ENCODE measurements at regions not wholly inside any gene's neighbourhood (a gene's known extent, or its start where the extent isn't known, plus 50 kb on each side); places are given as distances from the start of the nearest gene placed in this dataset.

DNA sequence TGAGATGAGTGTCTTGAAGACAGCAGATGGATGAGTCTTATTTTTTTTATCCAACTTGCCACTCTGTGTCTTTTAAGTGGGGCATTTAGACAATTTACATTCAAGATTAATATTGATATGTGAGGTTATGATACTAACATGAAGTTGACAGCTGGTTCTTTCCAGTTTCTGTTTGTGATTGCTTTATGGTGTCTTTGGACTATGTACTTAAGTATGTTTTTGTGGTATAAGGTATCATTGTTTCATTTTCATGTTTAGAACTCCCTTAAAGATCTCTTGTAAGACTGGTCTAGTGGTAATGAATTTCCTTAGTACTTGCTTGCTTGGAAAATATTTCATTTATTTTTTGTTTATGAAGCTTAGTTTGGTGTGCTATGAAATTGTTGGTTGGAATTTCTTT is 550.3 kb upstream of the NOVA1 start:
- no peak overlapping the region for H3K4me3 ChIP-seq (ENCODE audit: low read length)
- no peak for DNase-seq (ENCODE audit: low read depth, low spot score)

GRCh38 chr14:27164139-27164538 is 566.3 kb upstream of the NOVA1 start:
- DNase-seq (ENCODE audit: low read depth, low spot score) = no peak
- no peak overlapping the region for H3K4me3 ChIP-seq (ENCODE audit: low read length)

GRCh38 chr14:27175489-27175888 is 577.7 kb upstream of the NOVA1 start:
- no peak overlapping the region for H3K4me3 ChIP-seq (ENCODE audit: low read length)
- DNase-seq (ENCODE audit: low read depth, low spot score) = no peak

GRCh38 chr14:27181333-27181732 is 583.5 kb upstream of the NOVA1 start:
- DNase-seq (ENCODE audit: low read depth, low spot score) = no peak
- H3K4me3 ChIP-seq (ENCODE audit: low read length) = no peak overlapping the region

- DNase-seq (ENCODE audit: low read depth, low spot score) = no peak
Observed at GRCh38 chr14:27184427-27184826, 586.6 kb upstream of the NOVA1 start.

DNA sequence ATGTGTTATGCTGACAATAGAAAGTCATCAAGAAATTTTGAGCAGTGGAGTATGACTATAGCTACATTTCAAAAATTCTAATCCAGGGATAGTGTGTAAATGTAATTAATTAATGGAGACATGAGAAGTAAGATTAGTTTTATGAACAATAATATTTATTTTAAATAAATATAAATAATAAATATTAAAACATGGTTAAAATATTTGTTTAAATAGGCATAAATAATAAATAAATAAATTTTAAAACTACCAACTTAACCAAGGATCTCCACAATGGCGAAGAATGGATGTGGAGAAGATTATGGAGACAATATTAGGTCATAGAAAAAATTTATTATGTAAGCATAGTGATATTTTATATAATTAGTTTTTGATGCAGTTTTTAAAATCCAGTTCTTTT is 588.2 kb upstream of the NOVA1 start:
- DNase-seq (ENCODE audit: low read depth, low spot score) = no peak
- no peak overlapping the region for H3K4me3 ChIP-seq (ENCODE audit: low read length)

More at GRCh38 chr14:27184427-27184826, 586.6 kb upstream of the NOVA1 start:
- no peak overlapping the region for H3K4me3 ChIP-seq (ENCODE audit: low read length)

- no peak for DNase-seq (ENCODE audit: low read depth, low spot score)
- H3K4me3 ChIP-seq (ENCODE audit: low read length) = no peak overlapping the region
Observed at GRCh38 chr14:27187136-27187535, 589.3 kb upstream of the NOVA1 start.

DNA sequence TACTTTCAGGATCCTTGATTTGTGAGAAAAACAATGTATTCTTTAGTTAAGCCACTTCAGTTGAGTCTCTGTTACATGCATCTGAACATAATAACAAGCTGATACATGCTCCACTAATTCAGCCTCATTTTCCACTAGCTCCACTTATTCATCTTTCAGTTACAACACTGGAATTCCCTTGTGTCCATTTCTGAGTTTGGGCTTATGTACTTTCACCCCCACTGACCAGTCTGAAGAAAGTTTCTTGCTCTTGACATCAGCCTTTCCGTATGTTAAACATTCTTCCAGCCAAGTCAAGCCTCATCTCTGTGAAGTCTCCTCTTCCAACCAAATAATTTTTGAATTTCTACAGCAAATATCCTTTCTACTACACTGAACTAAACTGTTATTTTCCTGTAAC is 592.5 kb upstream of the NOVA1 start:
- DNase-seq (ENCODE audit: low read depth, low spot score) = no peak
- H3K4me3 ChIP-seq (ENCODE audit: low read length) = no peak overlapping the region

DNA sequence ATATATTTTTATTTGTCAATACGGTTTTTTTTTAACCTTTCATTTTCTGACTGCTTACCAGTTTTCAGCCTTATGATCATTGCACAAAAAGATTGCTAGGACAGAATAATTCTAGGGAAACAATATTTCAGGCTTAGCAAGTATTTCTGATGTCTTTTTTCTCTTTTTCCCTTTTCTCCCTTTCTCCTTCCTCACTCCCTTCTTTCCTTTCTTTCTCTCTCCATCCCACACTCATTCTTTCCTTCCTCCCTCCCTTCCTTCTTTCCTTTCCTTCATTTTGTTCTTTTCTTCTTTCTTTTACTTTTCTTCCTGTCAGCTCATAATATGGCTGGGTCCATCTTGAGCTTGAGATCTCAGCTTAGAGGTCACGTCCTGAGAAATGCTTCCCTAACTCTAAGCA is 601.4 kb upstream of the NOVA1 start:
- no peak for DNase-seq (ENCODE audit: low read depth, low spot score)
- no peak overlapping the region for H3K4me3 ChIP-seq (ENCODE audit: low read length)

GRCh38 chr14:27205036-27205435 is 607.2 kb upstream of the NOVA1 start:
- DNase-seq (ENCODE audit: low read depth, low spot score) = no peak
- no peak overlapping the region for H3K4me3 ChIP-seq (ENCODE audit: low read length)

GRCh38 chr14:27211741-27212140 is 613.9 kb upstream of the NOVA1 start:
- no peak for DNase-seq (ENCODE audit: low read depth, low spot score)
- H3K4me3 ChIP-seq (ENCODE audit: low read length) = no peak overlapping the region

- DNase-seq (ENCODE audit: low read depth, low spot score) = no peak
- no peak overlapping the region for H3K4me3 ChIP-seq (ENCODE audit: low read length)
Observed at GRCh38 chr14:27222671-27223070, 624.8 kb upstream of the NOVA1 start.

DNA sequence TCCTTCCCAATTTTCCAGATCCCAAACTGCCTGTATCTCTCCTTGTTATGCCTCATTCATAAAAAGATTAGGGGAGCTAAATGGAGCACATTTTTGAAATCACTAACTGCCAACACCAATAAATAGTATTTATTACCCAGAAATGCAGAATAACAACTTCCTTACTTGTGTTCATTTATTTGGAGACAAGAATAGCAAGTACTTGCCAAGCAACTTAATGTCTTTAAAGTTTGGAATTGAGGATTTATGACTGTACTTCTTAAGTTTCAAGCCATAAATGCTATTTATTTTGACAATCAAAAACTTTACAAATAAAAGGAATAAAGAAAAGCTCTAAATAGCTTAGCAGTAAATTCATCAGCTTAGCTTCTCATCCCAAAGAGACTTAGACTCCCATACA is 626.1 kb upstream of the NOVA1 start:
- no peak overlapping the region for H3K4me3 ChIP-seq (ENCODE audit: low read length)
- no peak for DNase-seq (ENCODE audit: low read depth, low spot score)

DNA sequence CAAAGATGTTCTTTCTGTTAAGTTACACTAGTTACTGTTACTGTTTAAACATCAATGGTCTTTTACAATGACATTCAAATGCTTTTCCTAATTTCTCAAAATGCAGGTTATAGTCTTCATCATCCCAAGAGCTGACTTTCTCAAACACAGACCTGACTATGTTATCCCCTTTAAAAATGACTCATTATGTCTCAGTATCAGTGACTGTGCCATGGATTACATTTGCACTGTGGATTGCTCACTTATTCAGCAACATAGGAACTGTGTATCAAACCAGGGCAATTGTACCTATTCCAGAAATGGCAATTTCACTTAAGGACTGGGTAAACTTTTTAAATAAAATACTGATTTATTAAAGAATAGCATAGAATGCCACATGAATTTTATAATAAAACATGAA is 630.2 kb upstream of the NOVA1 start:
- DNase-seq (ENCODE audit: low read depth, low spot score) = no peak
- H3K4me3 ChIP-seq (ENCODE audit: low read length) = no peak overlapping the region

DNA sequence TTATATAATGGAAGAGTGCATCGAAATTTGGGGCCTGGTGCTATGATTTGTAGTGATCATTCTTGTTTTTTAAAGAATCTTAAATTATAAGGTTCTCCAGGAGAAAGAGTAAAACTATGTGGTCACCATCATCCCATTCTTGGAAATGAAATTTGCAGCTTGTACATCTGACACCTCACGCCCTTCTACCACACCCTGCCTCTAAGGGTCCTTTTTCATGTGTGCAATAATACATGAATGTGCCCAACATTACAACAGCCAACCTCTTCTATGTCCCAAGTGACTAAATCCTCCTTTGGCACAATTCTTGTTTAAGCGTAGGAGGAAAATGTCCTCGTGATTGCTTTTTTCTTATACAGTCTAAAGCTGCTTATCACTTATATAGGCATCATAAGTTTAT is 636.5 kb upstream of the NOVA1 start:
- no peak for DNase-seq (ENCODE audit: low read depth, low spot score)
- H3K4me3 ChIP-seq (ENCODE audit: low read length) = no peak overlapping the region

DNA sequence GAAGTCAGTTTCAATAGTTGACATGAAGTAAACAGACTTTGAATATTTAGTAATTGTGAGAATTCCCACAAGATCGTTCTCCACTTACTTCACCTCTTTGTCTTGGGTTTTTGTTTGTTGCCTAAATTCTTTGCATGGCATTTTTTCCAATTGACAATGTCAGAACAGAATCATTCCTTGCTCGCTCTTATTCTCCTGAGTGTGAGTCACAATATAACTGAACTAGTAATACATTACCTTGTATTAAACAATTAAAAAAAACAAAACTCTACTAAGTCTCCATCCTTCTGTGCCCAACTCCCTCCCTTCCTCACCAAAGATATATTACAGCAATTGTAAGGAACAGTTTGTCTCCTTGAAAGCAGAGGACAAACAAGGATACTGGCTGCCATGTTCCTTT is 638.8 kb upstream of the NOVA1 start:
- no peak for DNase-seq (ENCODE audit: low read depth, low spot score)
- no peak overlapping the region for H3K4me3 ChIP-seq (ENCODE audit: low read length)

GRCh38 chr14:27242874-27243273 is 645.0 kb upstream of the NOVA1 start:
- DNase-seq (ENCODE audit: low read depth, low spot score) = no peak
- H3K4me3 ChIP-seq (ENCODE audit: low read length) = no peak overlapping the region

GRCh38 chr14:27243365-27243764 is 645.5 kb upstream of the NOVA1 start:
- no peak for DNase-seq (ENCODE audit: low read depth, low spot score)
- H3K4me3 ChIP-seq (ENCODE audit: low read length) = no peak overlapping the region

- no peak overlapping the region for H3K4me3 ChIP-seq (ENCODE audit: low read length)
- DNase-seq (ENCODE audit: low read depth, low spot score) = no peak
Observed at GRCh38 chr14:27245947-27246346, 648.1 kb upstream of the NOVA1 start.

DNA sequence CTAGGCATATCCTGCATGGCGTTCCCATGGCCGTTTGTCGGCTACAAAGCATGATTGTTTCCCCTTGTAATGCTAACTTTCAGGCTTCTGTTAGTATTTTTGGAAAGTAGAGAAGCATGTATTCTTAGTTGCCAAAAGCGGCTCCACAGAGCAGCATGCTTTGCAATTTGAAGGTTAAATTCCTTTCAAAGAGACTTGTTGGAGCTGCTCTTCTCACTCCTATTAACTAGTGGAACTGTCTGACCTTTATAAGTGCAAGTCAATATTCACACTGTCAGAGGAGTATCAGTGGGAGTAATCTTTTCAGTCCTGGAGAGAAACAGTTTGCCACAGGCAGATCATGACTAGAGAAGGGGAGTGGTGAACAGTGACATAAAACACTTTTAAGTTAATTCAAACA is 656.1 kb upstream of the NOVA1 start:
- no peak for DNase-seq (ENCODE audit: low read depth, low spot score)
- no peak overlapping the region for H3K4me3 ChIP-seq (ENCODE audit: low read length)

- DNase-seq (ENCODE audit: low read depth, low spot score) = no peak
- H3K4me3 ChIP-seq (ENCODE audit: low read length) = no peak overlapping the region
Observed at GRCh38 chr14:27256805-27257204, 659.0 kb upstream of the NOVA1 start.

DNA sequence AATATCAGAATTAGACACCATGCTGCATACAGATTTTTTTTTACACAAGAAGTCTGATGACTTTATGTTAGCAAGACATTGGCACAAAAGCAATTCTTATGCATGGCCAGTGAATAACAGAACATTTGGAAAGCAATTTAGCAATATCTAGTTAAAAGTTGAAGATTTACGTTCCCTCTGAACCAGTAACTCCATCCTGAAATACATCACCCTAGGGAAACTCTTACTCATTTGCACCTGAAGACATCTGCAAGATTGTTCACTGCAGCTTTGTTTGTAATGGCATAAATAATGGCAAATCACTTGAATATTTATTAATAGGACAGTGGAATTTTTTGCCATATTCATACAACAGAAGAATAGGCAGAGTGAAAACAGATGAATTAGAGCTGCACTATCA is 670.0 kb upstream of the NOVA1 start:
- DNase-seq (ENCODE audit: low read depth, low spot score) = no peak
- no peak overlapping the region for H3K4me3 ChIP-seq (ENCODE audit: low read length)
